Transverse colon (tissue), 3 donors: ENCODE measurements at regions not wholly inside any gene's neighbourhood (a gene's known extent, or its start where the extent isn't known, plus 50 kb on each side); places are given as distances from the start of the nearest gene placed in this dataset.

ENCODE experiments used
- EP300 ChIP-seq: sonication (generic); formaldehyde crosslinking; IDR thresholded peaks from one replicate; pipeline ENCODE4 v1.6.1; 2017; ENCODE audit warnings: antibody characterized with exemption, low read depth
- POLR2A ChIP-seq: fragments of 450-650 bp; IDR thresholded peaks from one replicate; pipeline ENCODE4 v1.6.1; 2016; ENCODE audit warnings: antibody characterized with exemption, mild to moderate bottlenecking, moderate library complexity
- TF ChIP-seq, protein P1 (sequence below), 5 experiments: fragments of 200-600 bp in 3 of 5; fragments of 450-650 bp in 2 of 5; sonication (generic) in 3 of 5; IDR thresholded peaks; 1 replicate in 2 of 5; 2 replicates in 3 of 5; pipeline ENCODE4 v1.5.1; 2016 to 2017; ENCODE audit warnings: antibody characterized with exemption in 5 of 5, inconsistent platforms in 3 of 5, mild to moderate bottlenecking in 2 of 5, moderate library complexity in 1 of 5

DNA sequence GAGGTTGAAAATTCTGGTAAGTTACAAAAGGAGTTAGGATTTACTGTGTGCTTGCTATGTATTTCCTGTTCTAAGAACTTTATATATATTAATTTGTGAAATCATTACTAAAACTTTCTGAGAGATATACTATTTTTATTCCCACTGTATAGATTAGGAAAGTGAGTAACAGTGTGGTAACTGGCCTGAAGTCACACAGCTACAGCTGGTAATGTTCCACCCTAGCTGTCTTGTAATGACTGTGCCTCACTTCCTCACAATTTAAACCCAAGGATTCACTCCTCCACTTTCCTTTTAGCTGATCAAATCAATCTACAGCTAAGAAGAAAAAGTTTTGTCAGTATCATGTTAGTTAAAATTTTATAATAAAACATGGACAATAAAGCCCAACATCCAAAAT lies 278.8 kb downstream of the GAS1 start:
- TF ChIP-seq EP300 (no peak), POLR2A (no peak)
- TF ChIP-seq, protein P1, sequence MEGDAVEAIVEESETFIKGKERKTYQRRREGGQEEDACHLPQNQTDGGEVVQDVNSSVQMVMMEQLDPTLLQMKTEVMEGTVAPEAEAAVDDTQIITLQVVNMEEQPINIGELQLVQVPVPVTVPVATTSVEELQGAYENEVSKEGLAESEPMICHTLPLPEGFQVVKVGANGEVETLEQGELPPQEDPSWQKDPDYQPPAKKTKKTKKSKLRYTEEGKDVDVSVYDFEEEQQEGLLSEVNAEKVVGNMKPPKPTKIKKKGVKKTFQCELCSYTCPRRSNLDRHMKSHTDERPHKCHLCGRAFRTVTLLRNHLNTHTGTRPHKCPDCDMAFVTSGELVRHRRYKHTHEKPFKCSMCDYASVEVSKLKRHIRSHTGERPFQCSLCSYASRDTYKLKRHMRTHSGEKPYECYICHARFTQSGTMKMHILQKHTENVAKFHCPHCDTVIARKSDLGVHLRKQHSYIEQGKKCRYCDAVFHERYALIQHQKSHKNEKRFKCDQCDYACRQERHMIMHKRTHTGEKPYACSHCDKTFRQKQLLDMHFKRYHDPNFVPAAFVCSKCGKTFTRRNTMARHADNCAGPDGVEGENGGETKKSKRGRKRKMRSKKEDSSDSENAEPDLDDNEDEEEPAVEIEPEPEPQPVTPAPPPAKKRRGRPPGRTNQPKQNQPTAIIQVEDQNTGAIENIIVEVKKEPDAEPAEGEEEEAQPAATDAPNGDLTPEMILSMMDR (IDR thresholded peaks at IDR 0.05), result no peak
